GM20000 (cell line): ENCODE measurements at regions not wholly inside any gene's neighbourhood (a gene's known extent, or its start where the extent isn't known, plus 50 kb on each side); places are given as distances from the start of the nearest gene placed in this dataset.

Experiments used
- DNase-seq: peaks from one replicate; pipeline ENCODE4 v3.0.0; 2012; ENCODE audit warnings: low spot score
- TF ChIP-seq, protein P1 (sequence below): IDR thresholded peaks from 2 replicates; pipeline ENCODE4 v1.5.1; 2012; ENCODE audit warnings: mild to moderate bottlenecking, control low read depth; ENCODE audit errors: extremely low read depth, missing control alignments

DNA sequence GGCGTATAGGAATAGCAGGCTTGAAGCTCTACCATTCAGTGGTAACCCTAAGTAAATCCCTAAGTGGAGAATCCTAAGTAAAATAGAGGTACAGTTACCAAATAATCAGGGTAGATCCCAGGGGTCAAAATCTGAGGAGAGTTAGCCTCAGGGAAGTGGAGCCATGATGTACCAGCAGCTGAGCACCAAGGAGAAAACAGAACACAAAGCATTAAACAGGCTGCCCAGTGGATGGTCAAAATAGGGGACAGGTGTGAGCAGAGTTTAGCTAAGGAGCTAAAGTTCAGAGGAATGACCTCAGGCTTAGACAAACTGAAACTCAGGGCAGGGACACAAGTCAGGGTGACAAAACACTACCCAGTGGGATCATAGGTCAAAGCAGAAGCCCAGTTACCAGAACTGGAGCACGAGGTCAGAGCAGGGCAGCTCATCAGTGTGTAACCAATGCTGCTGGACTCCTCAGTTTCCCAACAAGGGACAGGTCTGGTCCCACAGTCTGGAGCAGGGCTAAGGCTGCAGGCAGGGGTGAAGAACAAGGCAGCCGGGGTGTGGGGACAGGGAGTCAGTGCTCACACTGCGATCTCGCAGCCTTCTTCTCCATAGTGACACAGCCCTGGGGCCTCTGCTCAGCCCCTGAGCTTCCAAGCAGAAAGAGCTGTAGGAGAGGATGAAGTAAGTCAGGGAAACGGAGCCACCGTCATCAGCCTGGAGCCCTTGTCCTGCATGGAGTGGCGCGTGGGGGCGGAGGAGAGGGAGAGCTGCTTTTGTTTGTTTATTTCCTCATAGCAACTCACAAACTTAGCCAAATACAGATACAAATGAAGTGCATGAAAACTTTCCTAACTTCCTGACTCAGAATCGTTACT, 264.0 kb downstream of the MREG start:
- no peak for DNase-seq
- TF ChIP-seq, protein P1, sequence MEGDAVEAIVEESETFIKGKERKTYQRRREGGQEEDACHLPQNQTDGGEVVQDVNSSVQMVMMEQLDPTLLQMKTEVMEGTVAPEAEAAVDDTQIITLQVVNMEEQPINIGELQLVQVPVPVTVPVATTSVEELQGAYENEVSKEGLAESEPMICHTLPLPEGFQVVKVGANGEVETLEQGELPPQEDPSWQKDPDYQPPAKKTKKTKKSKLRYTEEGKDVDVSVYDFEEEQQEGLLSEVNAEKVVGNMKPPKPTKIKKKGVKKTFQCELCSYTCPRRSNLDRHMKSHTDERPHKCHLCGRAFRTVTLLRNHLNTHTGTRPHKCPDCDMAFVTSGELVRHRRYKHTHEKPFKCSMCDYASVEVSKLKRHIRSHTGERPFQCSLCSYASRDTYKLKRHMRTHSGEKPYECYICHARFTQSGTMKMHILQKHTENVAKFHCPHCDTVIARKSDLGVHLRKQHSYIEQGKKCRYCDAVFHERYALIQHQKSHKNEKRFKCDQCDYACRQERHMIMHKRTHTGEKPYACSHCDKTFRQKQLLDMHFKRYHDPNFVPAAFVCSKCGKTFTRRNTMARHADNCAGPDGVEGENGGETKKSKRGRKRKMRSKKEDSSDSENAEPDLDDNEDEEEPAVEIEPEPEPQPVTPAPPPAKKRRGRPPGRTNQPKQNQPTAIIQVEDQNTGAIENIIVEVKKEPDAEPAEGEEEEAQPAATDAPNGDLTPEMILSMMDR: no peak

DNA sequence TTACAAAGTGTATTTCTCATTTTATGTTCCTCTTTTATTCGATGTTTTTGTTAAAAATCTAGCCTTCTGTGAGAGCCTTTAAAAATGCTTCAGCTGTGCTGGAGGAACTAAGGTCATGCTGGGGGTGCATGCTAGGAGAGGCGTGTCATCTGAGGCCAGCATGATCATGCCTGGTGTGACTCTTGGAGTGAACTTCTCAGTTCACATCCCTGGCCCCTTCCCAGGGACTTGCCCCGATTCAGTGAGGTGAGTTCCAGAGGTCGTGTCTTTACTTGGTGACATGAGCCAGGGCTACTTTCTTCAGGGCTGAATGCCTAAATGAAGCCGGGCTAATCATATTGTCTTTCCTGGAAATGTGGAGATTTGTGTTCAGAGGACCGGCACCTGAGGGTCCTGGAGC, 264.9 kb downstream of the MREG start:
- DNase-seq: no peak
- TF ChIP-seq, protein P1: no peak

DNA sequence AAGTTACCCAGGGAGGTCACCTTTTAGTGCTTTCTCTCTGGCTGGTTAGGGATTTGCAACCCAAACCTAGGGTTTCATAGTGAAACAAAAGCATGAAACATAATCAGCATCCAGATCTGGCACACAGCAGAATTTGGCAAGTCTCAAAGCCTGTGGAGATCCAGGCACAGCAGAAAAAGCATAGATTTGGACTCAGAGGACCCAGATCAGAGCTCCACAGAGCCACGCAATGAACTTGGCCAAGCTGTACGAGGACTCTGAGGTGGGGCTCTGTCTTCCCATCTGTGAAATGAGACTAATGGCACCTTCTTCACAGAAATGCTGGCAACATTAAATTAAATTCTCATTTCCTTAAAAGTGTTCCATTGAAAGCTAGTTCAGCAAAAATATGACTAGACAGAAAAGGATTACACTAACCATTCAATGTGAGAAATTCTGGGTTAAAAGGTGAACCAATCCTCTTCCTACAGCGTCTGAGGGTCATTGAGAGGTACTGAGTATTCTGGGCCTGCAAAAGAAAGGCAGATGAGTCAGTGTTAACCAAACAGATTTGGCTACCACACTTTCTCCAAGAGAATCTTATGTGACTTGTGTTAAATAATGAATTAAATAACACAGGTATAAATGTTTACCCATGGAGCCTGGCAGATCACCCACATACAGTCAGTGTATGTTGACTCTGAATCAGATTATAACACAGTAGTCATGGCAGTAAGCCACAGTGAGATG, 266.3 kb downstream of the MREG start:
- no peak for DNase-seq
- TF ChIP-seq, protein P1: no peak

DNA sequence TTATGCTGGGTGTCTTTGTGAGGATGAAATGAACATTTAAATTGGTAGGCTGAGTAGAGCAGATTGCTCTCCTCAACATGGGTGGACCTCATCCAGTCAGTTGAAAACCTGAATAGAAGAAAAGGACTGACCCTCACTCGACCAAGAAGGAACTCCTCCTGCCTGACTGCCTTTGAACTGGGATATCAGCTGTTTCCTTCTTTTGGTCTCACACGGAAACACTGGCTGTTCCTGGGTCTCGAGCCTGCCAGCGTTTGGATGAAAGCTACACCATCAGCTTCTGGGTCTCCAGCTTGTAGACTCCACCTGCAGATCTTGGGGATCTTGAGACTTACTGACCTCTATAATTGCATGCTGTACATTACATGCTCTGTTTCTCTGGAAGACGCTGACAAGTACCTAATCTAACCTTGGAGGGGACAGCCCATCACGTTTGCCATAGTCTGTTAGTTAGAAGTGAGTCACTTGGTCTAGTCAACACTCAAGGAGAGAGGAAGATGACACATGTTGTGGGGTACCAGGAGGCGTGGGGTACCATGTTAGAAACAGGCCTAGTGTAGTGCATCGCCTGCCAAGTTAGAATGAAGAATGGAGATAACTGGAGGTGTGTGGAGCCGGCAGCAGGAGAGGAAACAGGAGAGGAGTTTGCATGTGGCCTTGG, 267.0 kb downstream of the MREG start:
- DNase-seq: no peak
- TF ChIP-seq, protein P1: no peak

DNA sequence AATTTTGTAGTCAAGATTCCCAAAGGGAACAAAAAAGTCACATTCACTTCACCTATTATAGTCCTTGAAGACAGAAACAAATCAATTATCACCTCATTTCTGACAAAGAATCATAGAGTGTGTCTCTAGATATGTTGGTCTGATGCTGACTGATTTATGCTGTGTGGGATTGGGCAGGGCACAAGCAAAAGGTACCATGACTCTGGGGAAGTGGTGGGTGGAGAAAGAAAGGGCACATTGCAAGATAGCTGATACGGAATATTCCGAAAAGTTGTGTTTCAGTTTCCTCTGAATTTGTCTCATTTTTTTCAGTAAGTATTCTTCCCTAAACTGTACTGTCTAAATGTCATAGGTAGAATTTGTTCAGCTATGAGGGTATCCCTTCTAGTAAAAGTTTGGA, 268.0 kb downstream of the MREG start:
- DNase-seq: no peak
- TF ChIP-seq, protein P1: no peak

DNA sequence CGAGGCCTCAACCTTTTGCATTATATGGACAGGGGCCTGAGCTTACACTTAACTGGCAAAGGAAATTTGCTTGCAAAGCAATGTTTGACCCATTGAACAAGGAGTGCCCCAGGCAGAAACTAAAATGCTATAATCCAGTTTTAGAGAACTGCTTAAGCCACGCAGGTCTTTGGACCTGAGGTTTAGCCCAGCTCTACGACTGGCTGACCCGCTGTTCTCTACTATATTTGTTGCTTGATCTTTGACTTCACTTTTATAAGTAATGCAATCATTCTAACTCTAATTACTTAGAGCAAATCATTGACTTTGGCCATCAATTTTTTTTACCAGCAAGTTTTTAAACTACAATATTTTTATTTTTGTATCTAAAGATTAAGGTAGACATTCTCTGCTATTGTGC, 268.8 kb downstream of the MREG start:
- DNase-seq: no peak
- TF ChIP-seq, protein P1: no peak

DNA sequence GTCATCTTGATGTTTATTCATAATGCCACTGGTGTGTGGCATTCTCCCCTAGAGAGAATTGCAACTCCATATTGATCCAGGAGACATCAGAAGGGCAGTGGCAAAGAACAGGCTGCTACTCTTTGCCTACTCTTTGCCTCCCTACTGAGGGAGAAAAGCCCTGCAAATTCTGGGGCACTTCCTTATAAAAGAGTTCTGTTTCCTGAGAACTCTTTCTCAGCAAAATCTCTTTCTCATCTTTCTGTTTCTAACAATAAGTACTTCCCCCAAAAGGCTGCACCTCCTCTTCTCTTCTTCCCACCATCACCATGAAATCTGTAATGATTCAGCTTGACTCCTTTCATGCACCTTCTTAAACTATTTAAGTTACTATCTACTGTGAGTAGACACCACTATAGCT, 270.3 kb downstream of the MREG start:
- TF ChIP-seq, protein P1: no peak
- no peak for DNase-seq
